D341Med (cell line): ENCODE measurements at regions not wholly inside any gene's neighbourhood (a gene's known extent, or its start where the extent isn't known, plus 50 kb on each side); places are given as distances from the start of the nearest gene placed in this dataset.
"Not testable (repeated sequence)": the region's sequence is repeated elsewhere in the genome, so short reads cannot be mapped to it uniquely, and the experiment has no call there.

Experiments
- DNase-seq: peaks from one replicate; pipeline ENCODE4 v3.0.0; 2012; ENCODE audit warnings: low spot score

- DNase-seq: not testable (repeated sequence)
Observed at GRCh38 chr7:35853194-35853593, 52.3 kb downstream of the SEPTIN7 start.

- no peak for DNase-seq
Observed at GRCh38 chr7:35854311-35854710, 53.5 kb downstream of the SEPTIN7 start.

GRCh38 chr7:35856175-35856574 is 55.3 kb downstream of the SEPTIN7 start:
- no peak for DNase-seq

GRCh38 chr7:35860664-35861063 is 59.8 kb downstream of the SEPTIN7 start:
- no peak for DNase-seq

- no peak for DNase-seq
Observed at GRCh38 chr7:35865287-35865686, 64.4 kb downstream of the SEPTIN7 start.

GRCh38 chr7:35866186-35866585 is 65.3 kb downstream of the SEPTIN7 start:
- DNase-seq: no peak

- DNase-seq: not testable (repeated sequence)
Observed at GRCh38 chr7:35869117-35869516, 68.3 kb downstream of the SEPTIN7 start.

- no peak for DNase-seq
Observed at GRCh38 chr7:35869810-35870209, 69.0 kb downstream of the SEPTIN7 start.

- no peak for DNase-seq
Observed at GRCh38 chr7:35871856-35872255, 71.0 kb downstream of the SEPTIN7 start.

- DNase-seq: no peak
Observed at GRCh38 chr7:35874886-35875285, 74.0 kb downstream of the SEPTIN7 start.

- DNase-seq: no peak
Observed at GRCh38 chr7:35875292-35875691, 74.4 kb downstream of the SEPTIN7 start.

- no peak for DNase-seq
Observed at GRCh38 chr7:35878351-35878750, 77.5 kb downstream of the SEPTIN7 start.

- DNase-seq: not testable (repeated sequence)
Observed at GRCh38 chr7:35887430-35887829, 86.6 kb downstream of the SEPTIN7 start.

- DNase-seq: no peak
Observed at GRCh38 chr7:35889001-35889400, 88.1 kb downstream of the SEPTIN7 start.

GRCh38 chr7:35889870-35890269 is 89.0 kb downstream of the SEPTIN7 start:
- no peak for DNase-seq

- DNase-seq: no peak
Observed at GRCh38 chr7:35891004-35891830, 90.4 kb downstream of the SEPTIN7 start.

- no peak for DNase-seq
Observed at GRCh38 chr7:35893649-35894048, 92.8 kb downstream of the SEPTIN7 start.

- no peak for DNase-seq
Observed at GRCh38 chr7:35894721-35895120, 93.9 kb downstream of the SEPTIN7 start.

- DNase-seq: no peak
Observed at GRCh38 chr7:35900651-35901050, 99.8 kb downstream of the SEPTIN7 start.

- DNase-seq: no peak
Observed at GRCh38 chr7:35905555-35905954, 104.7 kb downstream of the SEPTIN7 start.

GRCh38 chr7:35906191-35906908 is 105.5 kb downstream of the SEPTIN7 start:
- peak; percentile 55 for DNase-seq

- no peak for DNase-seq
Observed at GRCh38 chr7:35908331-35909216, 107.7 kb downstream of the SEPTIN7 start.
